ENCODE measurements at regions not wholly inside any gene's neighbourhood (a gene's known extent, or its start where the extent isn't known, plus 50 kb on each side); places are given as distances from the start of the nearest gene placed in this dataset.

DNA sequence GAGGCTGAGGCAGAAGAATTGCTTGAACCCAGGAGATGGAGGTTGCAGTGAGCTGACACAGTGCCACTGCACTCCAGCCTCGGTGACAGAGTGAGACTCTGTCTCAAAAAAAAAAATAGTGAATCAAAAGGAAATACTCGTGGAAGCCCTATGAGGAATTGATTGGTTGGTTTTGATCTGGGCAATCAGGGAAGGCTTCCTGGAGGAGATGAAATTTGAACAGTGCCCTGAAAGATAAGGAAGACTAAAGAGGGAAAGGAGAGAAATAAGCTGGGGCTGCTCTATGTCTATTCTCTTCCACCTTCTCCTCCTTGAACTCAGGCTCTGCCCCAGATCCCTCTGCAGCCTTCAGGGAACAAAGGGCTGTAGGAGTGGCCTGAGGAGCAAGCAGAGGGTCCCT, 54.1 kb downstream of the IRF2BPL start:
- no peak for DNase-seq (ENCODE audit: low read depth in 2 of 2)

DNA sequence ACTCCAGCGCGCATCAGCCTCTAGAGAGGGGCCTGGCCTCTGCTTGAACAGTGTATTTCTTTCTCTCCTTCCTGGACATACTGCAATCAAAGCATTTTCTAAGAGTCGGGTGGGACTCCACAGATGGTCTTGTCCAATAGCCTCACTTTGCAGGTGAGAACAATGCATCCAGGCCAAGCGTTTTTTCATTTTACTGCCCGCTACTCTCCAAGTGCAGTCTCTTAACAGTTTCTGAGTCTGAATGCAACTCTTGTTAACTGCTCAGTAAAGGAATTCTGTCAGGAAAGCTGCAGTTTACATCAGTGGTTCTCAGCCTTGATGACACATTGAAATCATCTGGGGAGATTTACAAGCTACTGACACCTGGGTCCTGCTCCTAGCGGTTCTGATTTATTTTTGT, 57.0 kb downstream of the IRF2BPL start:
- no peak for DNase-seq (ENCODE audit: low read depth in 2 of 2)

DNA sequence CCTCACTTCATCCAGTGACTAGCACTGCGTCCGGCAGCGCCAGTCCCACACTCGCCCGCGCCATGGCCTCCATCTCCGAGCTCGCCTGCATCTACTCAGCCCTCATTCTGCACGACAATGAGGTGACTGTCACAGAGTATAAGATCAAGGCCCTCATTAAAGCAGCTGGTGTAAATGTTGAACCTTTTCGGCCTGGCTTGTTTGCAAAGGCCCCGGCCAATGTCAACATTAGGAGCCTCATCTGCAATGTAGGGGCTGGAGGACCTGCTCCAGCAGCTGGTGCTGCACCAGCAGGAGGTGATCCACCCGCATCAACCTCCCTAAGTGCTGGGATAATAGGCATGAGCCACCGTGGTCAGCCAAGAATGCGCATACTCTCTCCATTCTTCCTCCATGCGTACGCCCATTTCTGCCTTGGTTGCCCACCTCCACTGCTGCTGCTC, 59.9 kb downstream of the IRF2BPL start:
- DNase-seq (ENCODE audit: low read depth in 2 of 2) = no peak

DNA sequence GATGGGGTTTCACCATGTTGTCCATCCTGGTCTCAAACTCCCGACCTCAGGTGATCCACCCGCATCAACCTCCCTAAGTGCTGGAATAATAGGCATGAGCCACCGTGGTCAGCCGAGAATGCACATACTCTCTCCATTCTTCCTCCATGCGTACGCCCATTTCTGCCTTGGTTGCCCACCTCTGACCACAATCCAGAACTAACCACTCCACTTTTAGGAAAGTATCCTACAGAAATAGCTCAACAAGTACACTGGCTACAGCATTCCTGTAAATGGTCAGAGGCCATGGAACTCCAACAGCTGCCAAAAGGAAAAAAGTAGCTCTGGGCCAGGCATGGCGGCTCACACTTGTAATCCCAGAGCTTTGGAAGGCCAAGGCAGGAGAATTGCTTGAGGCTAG, 60.7 kb downstream of the IRF2BPL start:
- no peak for DNase-seq (ENCODE audit: low read depth in 2 of 2)

DNA sequence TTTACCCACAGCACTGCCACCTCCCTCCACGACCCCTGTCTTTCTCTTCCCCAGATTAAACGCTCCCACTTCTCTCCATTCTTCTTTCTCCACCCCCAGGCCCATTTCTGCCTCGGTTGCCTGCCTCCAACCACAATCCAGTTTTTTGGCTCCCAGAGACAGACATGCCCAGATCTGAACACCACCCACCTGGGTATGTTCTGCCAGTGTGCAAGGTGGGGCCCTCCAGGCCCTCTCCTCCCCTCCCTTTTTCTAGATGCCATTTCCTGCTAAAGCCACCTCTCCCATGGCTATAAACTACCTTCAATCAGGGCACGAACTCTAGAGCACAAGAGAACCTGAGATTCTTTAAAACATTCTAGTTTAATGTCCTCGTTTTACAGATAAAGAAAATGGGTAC, 63.3 kb downstream of the IRF2BPL start:
- DNase-seq (ENCODE audit: low read depth in 2 of 2) = no peak

DNA sequence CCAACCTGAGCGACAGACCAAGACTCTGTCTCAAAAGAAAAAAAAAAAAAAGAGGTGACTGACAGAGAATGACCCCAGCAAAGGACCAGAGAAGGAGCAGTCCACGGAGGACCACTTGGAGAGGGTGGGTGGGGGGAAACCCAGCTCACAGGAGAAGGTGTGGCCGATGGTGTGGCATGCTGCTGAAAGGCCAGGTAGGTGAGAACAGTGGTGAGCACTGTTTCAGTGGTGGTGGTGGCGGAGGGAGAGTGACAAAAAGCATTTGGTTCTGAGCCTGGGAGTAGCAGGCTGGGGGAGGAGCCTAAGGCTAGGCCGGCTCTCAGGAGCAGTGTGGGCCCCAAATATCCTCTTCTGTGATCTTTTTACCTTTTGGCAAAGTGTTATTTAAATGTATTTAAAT, 63.8 kb downstream of the IRF2BPL start:
- DNase-seq (ENCODE audit: low read depth in 2 of 2) = no peak

DNA sequence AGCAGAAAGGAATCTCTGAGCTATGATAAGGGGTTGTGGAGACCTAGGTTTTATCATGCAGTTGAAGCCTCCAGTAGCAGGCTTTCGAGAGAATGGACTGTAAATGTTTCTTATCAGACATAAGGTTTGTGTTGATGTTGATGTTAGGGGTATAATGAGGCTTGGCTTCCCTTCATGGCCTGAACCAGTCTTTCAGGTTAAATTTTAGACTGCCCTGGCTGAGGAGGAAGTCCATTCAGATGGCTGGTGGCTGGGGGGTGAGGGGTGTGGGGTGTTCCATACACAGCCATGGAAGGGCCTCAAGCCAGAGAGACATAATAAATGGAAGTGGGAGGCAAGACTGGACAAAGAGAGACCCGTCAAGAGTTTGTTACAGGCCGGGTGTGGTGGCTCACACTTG, 65.1 kb downstream of the IRF2BPL start:
- DNase-seq (ENCODE audit: low read depth in 2 of 2) = no peak

DNA sequence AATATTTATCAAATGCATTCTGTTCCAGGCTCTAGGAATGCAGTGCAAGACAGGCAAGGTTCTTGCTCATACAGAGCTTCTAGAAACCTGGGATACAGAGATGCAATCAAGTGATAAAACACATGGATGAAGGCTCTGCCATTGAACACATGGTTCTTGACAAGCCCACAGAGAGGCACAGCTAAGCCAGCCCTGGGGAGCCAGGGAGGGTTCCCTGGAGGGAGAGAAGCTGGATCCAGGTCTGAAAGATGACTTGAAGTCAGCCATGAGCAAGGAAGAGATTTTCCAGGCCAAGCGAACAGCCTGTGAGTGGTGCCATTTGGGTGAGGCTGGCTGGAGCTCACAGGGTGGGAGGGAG, 66.2 kb downstream of the IRF2BPL start:
- DNase-seq (ENCODE audit: low read depth in 2 of 2) = no peak

DNA sequence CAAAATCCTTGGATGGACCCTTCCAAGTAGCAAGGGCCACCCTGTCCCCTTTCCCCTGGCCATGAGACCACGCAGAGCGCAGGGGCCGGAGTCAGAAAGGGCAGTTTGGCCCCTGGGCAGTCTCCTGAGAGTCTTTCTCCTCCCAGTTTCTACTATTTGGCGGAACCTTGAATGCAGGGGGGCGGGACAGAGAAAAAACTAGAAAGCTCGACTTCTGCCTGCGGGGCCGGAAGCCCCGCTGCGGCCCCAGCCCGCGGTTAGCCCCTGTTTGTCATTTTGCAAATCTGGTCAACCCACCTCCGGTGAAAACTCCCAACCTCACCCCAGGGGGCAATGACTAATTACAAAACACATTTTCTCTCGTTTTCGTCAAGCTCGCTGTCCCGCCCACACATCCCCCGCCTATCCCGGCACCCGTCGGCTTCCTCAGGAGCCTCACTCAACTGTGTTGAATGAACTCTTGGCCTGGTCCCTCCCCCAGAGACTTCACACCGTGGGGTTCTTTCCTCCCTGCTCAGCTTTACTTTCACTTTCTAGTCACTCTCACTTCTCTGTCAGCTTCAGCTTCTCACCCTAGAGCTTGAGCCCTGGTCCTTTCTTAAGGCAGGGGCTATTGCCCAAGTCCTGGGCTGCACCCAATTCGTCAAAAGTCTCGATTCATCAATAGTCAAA, 66.7 kb downstream of the IRF2BPL start:
- DNase-seq (ENCODE audit: low read depth in 2 of 2) = peak; percentile 93 to 94

DNA sequence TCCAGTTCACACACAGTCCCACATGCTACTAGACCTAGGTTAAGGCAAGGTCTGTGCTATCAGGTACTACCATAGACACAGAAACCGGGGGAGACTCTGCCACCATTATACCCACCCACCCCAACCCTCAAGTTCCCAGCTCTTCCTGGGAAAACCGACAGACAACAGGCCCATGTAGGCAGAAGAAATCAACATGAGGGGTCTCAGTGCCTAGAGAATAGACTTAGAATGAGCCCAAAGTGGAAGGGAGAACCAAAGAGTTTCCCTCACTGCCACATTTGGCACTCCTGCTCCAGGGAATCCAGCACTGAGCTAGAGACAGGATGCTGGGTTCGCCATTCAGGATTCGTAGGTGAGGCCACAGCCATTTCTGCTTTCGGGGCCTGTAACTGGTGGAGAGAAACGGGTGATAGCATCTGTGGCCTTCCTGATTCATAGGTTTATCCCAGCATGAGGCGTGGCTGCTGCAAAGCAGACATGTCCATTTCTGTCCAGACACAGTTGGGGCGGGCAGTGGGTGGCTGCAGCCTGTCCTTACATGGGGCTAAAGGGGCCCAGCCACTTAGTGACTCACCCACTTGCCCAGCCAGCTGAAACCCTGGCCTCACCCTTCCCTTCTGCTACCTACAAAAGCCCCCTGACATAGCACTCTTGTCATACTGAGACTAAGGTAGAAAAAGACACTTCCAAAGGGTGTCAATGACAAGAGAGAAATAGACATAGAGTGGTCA, 69.4 kb downstream of the IRF2BPL start:
- DNase-seq (ENCODE audit: low read depth in 2 of 2) = no peak

DNA sequence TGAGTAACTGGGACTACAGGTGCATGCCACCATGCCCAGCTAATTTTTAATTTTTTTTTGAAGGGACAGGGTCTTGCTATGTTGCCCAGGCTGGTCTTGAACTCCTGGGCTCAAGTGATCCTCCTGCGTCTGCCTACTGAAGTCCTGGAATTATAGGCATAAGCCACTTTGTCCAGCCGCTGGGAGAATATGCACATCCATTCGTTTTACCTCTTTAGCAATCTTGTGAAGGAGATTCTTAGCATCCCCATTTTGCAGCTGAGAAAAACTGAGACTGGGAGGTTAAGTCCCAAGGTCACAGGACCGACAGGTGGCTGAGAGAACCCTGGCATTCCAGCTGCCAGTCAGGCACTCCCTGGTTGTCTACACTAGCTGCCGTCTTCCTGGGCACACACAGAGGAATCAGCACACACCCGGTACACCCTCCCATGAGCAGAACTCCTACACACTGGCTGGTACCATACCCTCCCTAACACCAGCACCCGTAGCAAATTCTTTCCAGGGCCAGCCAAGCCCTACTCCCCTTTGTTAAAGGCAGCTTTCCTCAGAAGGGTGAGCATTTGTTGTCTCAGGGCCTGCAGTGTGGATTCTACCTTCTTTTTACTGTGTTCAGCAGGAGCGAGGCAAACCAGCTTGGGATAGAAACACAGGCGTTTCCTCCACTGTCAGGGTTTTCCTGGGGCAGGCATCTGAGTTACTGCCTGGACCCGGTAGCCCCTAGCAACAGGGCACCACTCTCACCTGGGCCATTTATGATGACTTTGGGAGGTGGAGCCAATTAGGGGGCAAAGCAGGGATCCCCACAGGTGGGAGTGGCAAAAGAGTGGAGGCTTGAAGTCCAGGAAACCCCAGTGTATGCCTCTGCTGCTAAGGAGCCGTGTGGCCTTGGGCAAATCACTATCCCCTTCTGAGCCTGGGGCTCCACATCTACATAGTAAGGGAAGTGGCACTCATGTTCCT, 70.2 kb downstream of the IRF2BPL start:
- DNase-seq (ENCODE audit: low read depth in 2 of 2) = no peak

DNA sequence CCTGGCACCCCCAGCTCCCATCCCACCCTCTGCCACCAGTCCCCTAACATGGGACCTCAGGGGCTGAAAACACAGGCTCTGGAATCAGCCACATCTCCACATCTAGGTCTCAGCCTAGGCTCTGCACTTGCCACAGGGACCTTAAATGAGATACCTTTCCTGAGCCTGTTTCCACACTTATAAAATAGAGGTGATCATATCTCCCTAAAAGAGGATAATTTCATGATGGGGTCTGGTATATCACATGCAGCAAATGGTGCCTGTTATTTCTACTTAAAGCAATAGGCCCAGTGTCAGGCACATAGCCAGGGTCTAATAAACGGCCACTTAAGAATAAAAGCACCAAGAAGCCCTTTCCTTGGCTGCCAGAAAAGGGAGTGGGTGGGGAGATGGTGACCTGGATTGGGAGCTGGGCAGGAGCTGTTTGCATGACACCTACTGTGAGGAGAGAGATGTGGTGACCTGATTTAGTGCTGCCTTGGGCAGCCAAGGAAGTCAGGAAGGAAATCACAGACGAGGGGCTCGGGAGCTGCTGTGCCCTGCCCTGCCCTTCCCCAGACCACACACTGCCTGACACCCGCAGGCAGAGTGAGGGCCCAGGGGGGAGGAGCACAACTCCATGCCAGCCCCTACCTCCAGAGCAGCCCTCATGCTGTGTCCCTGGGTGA, 71.2 kb downstream of the IRF2BPL start:
- DNase-seq (ENCODE audit: low read depth in 2 of 2) = no peak

DNA sequence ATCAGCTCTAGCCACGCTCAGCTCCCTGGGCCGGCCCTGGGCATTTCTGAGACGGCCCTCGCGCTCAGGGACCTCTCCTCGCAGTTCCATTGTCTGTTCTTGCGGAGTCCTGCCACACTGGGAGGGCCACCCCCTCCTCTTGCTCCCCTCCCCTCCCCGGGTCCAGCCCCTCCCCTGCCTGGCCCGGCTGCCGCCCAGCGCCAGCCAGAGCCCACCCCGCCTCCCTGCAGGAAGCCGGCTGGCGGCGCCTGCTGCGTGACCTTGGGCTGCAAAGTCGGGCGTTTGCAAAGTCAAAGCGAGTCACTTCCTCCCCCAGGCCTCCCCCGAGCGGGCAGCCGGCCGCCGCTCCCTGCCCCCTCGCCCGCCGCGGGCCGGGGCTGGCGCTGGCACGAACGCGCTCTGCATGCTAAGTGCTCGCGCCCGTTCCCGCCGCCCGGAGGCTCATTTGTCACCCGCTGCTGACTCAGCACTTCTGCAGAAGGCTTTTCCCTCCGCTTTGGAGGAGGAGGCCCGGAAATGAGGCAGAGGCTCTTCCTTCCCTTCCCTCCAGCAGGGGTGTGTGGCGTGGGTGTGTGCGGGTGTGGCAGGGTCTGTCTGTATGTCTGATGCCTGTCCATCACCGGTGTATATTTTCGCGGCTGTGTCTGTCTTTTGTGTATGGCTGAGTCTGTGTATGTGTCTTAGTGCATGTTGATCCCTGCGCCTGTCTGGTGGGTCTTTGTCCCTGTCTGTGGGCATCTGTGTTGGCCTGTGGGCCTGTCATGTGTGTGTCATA, 72.0 kb downstream of the IRF2BPL start:
- DNase-seq (ENCODE audit: low read depth in 2 of 2) = peak; percentile 75 to 77

DNA sequence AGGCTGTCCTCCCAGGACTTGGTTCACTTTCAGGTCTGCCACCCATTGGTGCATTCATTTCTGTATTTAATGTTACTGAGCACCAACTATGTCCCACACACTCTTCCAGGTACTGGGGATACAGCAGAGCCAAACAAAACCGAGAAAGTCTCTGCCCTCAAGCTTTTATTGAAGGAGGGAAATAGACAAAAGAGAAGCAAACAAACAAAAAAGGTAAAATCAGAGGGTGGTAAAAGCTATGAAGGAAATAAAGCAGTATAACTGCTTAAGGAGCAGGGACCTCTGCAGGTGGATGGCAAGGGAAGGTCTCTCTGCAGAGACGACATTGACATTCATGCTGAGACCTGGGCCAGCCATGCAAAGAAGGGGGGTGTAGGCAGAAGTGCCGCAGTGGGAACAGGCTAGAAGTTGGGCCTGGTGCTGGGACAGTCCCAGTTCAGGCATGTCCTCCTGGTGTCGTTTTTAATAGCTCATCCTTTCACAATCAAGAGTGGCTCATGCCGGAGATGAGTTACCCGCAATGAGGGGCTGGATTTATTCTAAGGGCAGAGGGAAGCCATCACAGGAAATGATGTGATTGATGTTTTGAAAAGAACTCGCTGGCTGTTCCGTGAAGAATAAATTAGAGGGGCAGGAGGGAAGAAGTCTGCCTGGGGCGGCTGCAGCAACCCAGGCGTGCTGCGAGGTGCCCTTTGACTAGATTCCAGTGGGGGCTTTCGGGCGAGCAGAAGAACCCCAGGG, 72.8 kb downstream of the IRF2BPL start:
- DNase-seq (ENCODE audit: low read depth in 2 of 2) = no peak

DNA sequence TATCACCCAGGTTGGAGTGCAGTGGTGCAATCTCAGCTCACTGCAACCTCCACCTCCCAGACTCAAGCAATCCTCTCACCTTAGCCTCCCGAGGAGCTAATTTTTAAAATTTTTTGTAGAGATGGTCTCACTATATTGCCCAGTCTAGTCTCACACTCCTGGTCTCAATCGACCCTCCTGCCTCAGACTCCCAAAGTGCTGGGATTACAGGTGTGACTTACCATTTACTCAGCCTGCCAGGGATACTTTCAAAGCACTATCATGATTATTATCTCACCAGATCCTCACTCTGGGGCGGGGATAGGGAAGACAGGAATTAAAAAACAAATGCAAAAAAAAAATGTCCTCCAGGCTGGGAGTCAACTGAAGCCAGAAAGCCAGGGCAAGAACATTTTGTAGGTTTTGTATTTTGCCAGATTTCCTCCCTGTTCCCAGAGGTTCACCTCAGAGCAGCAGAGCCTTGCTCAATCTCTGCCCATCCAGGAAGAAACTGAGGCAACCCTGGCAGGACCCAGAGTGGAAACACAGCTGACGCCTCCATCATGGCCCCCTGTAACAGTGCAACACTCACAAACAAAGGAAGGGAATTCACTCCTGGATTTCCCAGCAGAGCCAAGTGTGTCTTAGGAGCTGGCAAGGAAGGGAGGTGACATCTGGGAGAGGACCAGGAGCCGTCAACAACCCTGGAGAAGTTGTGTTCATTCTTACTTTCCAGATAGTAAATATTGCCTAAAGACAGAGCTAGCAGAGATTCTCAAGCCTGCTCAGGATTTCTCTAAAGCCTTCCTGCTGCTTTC, 73.9 kb downstream of the IRF2BPL start:
- DNase-seq (ENCODE audit: low read depth in 2 of 2) = no peak

DNA sequence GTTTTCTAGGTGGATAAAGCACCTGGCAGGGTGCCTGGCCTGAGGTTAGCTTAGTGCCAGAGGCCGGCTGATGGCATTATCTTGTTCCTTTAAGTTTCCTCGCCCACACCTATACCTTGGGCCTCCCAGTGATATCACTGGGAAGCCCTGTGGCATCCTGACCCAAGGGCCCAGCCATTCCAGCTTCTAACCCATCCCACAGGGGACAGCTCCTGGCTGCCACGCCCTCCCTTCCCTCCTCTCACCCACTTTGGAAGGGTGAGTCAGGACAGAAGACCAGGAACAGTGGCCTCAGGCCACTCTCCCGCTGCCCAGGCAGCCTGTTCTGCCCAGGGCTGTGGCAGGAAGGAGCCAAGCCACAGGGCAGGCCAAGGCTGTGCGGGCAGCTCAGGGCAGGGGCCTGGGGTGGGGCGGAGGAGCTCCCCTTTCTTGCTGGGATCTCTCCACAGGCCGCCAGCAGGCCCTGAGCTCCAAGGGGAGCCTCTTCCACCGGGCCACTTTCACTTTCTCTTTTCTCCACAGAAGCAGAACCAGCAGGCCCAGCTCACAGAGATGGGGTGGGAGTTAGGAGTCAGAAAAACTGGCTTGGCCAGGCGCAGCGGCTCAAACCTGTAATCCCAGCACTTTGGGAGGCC, 75.1 kb downstream of the IRF2BPL start:
- DNase-seq (ENCODE audit: low read depth in 2 of 2) = peak in 1 of 2 experiments; percentile 15

DNA sequence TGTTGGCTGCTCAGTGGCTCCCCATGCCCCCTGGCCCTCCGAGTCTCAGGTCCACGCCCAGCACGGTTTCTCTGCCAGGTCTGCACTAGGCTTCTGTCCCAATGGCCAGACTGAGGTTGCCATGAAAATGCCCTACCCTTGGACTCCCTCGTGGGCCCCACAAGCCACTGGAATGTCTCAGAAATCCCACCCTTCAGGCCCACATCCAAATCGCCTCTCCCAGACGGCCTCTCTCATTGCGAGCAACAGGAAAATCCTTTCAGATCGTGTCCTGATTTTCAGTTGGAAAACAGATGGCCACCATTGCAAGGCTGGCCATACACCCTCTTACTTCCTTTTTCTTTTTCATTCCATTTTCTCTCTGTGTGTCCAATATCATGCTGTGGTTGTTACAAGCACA, 77.3 kb downstream of the IRF2BPL start:
- no peak for DNase-seq (ENCODE audit: low read depth in 2 of 2)

DNA sequence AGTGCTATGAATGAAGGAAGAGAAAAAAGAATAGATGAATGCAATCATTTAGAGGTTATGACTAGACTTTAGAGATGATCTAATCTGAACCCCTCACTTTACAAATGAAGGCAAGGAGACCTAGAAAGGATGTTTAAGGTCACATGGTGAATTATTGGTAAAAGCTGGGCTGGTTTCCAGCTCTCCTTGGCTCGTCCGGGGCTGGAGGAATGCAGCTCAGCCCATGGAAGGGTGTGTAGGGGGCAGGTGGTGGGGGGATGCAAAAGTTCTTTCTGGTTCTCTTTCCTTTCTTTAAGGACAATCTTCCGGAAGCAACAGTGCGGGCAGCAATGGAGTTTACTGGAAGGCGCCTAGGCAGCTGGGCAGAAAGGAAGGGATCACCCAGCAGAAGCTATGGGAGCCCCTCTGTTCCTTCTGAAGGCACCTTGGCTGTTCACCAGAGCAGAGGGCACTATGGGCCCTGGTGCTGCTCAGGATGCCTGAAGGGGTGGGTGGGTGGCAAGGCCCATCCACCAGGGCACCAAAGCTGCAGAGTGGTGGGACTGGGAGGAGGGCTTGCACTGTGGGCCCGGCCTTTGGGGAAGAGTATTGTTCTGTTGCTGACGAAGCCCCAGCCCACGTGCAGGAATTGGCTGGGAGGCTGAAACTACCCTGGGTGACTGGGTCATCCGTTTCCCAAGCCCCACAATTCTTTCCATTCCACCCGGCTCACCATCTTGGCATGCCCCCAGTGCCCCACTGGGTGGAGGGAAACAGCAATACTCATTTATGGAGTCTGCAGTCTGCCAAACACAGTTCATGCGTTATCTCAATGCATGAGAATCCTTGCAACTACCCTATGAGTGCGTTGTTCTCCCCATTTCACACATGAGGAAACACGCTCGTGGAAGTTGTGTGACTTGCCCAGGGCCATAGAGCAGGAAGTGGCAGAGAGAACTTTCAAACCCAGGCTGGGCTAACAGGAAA, 78.2 kb downstream of the IRF2BPL start:
- peak; percentile 55 to 56 for DNase-seq (ENCODE audit: low read depth in 2 of 2)
